ENCODE measurements at regions not wholly inside any gene's neighbourhood (a gene's known extent, or its start where the extent isn't known, plus 50 kb on each side); places are given as distances from the start of the nearest gene placed in this dataset.

GRCh38 chr11:103681855-103682254 lies 354.6 kb upstream of the DDI1 start:
- DNase-seq, result no peak
- no peaks in the 10 kb centered on the region for H3K27me3 ChIP-seq
- 68 to 74% methylated on average over 7 of the region's 7 CpGs for WGBS, 2 donors
- H3K9me3 ChIP-seq, result no peaks in the 10 kb centered on the region
- H3K4me3 ChIP-seq, result no peak overlapping the region
- H3K4me1 ChIP-seq, result peaks cover 0 to 14% (median 8%) of the 10 kb centered on the region in 4 donors
- H3K27ac ChIP-seq, result no peak overlapping the region
- TF ChIP-seq POLR2A (IDR thresholded peaks at IDR 0.05) (no peak), POLR2AphosphoS5 (IDR thresholded peaks at IDR 0.05) (no peak), EP300 (IDR thresholded peaks at IDR 0.05) (no peak)
- TF ChIP-seq, protein P1, sequence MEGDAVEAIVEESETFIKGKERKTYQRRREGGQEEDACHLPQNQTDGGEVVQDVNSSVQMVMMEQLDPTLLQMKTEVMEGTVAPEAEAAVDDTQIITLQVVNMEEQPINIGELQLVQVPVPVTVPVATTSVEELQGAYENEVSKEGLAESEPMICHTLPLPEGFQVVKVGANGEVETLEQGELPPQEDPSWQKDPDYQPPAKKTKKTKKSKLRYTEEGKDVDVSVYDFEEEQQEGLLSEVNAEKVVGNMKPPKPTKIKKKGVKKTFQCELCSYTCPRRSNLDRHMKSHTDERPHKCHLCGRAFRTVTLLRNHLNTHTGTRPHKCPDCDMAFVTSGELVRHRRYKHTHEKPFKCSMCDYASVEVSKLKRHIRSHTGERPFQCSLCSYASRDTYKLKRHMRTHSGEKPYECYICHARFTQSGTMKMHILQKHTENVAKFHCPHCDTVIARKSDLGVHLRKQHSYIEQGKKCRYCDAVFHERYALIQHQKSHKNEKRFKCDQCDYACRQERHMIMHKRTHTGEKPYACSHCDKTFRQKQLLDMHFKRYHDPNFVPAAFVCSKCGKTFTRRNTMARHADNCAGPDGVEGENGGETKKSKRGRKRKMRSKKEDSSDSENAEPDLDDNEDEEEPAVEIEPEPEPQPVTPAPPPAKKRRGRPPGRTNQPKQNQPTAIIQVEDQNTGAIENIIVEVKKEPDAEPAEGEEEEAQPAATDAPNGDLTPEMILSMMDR (IDR thresholded peaks at IDR 0.05), result no peak
- intact Hi-C loops (cut with DNase I), result loop anchor here (5.0 kb wide), 2 partner anchors 90 to 480 kb away; partner anchors contain the start of gene PDGFD
- H3K36me3 ChIP-seq, result no peaks in the 10 kb centered on the region

- peak overlapping the region in 1 of 4 donors; percentile 29 for H3K27ac ChIP-seq
- H3K36me3 ChIP-seq, result no peaks in the 10 kb centered on the region
- 14 to 24% methylated on average over 8 of the region's 8 CpGs for WGBS, 2 donors
- H3K27me3 ChIP-seq, result no peaks in the 10 kb centered on the region
- H3K4me1 ChIP-seq, result peaks cover 0 to 14% (median 8%) of the 10 kb centered on the region in 4 donors
- H3K9me3 ChIP-seq, result no peaks in the 10 kb centered on the region
- intact Hi-C loops (cut with DNase I), result loop anchor here (5.0 kb wide), 2 partner anchors 90 to 480 kb away; partner anchors contain the start of gene PDGFD
- DNase-seq, result peak; percentile 82
- H3K4me3 ChIP-seq, result no peak overlapping the region
- TF ChIP-seq POLR2A (IDR thresholded peaks at IDR 0.05), result no peak
- TF ChIP-seq EP300 (IDR thresholded peaks at IDR 0.05), result no peak
- TF ChIP-seq POLR2AphosphoS5 (IDR thresholded peaks at IDR 0.05), result no peak
- TF ChIP-seq, protein P1 (IDR thresholded peaks at IDR 0.05), result peak; percentile 61 to 90 (median 82)
Observed at GRCh38 chr11:103682318-103683184, 353.9 kb upstream of the DDI1 start.

GRCh38 chr11:103683576-103683975 lies 352.9 kb upstream of the DDI1 start:
- DNase-seq, result no peak
- 91 to 96% methylated on average over 2 of the region's 2 CpGs for WGBS, 2 donors
- intact Hi-C loops (cut with DNase I), result loop anchor here (5.0 kb wide), 2 partner anchors 89 to 479 kb away; partner anchors contain the start of gene PDGFD
- Histone ChIP-seq H3K36me3 (no peaks in the 10 kb centered on the region), H3K27me3 (no peaks in the 10 kb centered on the region), H3K27ac (no peak overlapping the region), H3K9me3 (no peaks in the 10 kb centered on the region), H3K4me1 (peaks cover 0 to 14% (median 8%) of the 10 kb centered on the region in 4 donors), H3K4me3 (no peak overlapping the region)
- TF ChIP-seq POLR2A (IDR thresholded peaks at IDR 0.05) (no peak), EP300 (IDR thresholded peaks at IDR 0.05) (no peak), POLR2AphosphoS5 (IDR thresholded peaks at IDR 0.05) (no peak)
- TF ChIP-seq, protein P1 (IDR thresholded peaks at IDR 0.05), result no peak

- intact Hi-C loops (cut with DNase I), result no loop called here
- H3K36me3 ChIP-seq, result no peaks in the 10 kb centered on the region
- no peak overlapping the region for H3K4me3 ChIP-seq
- H3K9me3 ChIP-seq, result no peaks in the 10 kb centered on the region
- H3K27me3 ChIP-seq, result no peaks in the 10 kb centered on the region
- DNase-seq, result no peak
- H3K4me1 ChIP-seq, result no peaks in the 10 kb centered on the region
- no peak for TF ChIP-seq EP300 (IDR thresholded peaks at IDR 0.05)
- TF ChIP-seq, protein P1 (IDR thresholded peaks at IDR 0.05), result no peak
- no peak for TF ChIP-seq POLR2A (IDR thresholded peaks at IDR 0.05)
- TF ChIP-seq POLR2AphosphoS5 (IDR thresholded peaks at IDR 0.05), result no peak
- H3K27ac ChIP-seq, result no peak overlapping the region
- 93 to 94% methylated on average over 3 of the region's 3 CpGs for WGBS, 2 donors
Observed at GRCh38 chr11:103688924-103689323, 347.5 kb upstream of the DDI1 start.
